Bronchial epithelial cell (primary cell): ENCODE measurements at regions not wholly inside any gene's neighbourhood (a gene's known extent, or its start where the extent isn't known, plus 50 kb on each side); places are given as distances from the start of the nearest gene placed in this dataset.

Experiments
- DNase-seq: peaks from one replicate; pipeline ENCODE4 v3.0.0-alpha.2; 2010; ENCODE audit warnings: low read depth
- FAIRE-seq: peaks from 2 replicates; lab custom pipeline; 2011; peaks lifted over from hg19 to GRCh38; lab: Jason Lieb, UNC
- H3K27me3 ChIP-seq: 2 replicates; pipeline ENCODE4 v1.5.1; 2011; ENCODE audit warnings: low read length; ENCODE audit not compliant: control insufficient read depth, insufficient read depth
- H3K36me3 ChIP-seq: 2 replicates; pipeline ENCODE4 v1.5.1; 2011; ENCODE audit warnings: low read length; ENCODE audit not compliant: control insufficient read depth, insufficient read depth
- H3K4me3 ChIP-seq: 2 replicates; pipeline ENCODE4 v1.5.1; 2011; ENCODE audit warnings: mild to moderate bottlenecking, low read depth, low read length, control low read depth
- CTCF ChIP-seq: IDR thresholded peaks from 2 replicates; pipeline ENCODE4 v1.5.1; 2011; ENCODE audit warnings: mild to moderate bottlenecking, moderate library complexity, low read length, control low read depth, inconsistent platforms; ENCODE audit not compliant: insufficient read depth, severe bottlenecking

- FAIRE-seq, result no peak
- Histone ChIP-seq H3K27me3 (no peaks in the 10 kb centered on the region), H3K36me3 (no peaks in the 10 kb centered on the region), H3K4me3 (no peak overlapping the region)
- no peak for TF ChIP-seq CTCF
- no peak for DNase-seq
These were observed 225.0 kb upstream of the GRIP1 start for GRCh38 chr12:66903782-66904396.

- DNase-seq (peak; percentile 65), FAIRE-seq (no peak)
- H3K27me3 ChIP-seq, result no peaks in the 10 kb centered on the region
These were observed 226.3 kb upstream of the GRIP1 start for GRCh38 chr12:66905201-66905600.

GRCh38 chr12:66910366-66910974 lies 231.6 kb upstream of the GRIP1 start:
- FAIRE-seq (no peak), DNase-seq (no peak)
- no peak for TF ChIP-seq CTCF
- Histone ChIP-seq H3K36me3 (no peaks in the 10 kb centered on the region), H3K27me3 (no peaks in the 10 kb centered on the region), H3K4me3 (no peak overlapping the region)

More at GRCh38 chr12:66905201-66905600, 226.3 kb upstream of the GRIP1 start:
- H3K36me3 ChIP-seq, result no peaks in the 10 kb centered on the region
- H3K4me3 ChIP-seq, result no peak overlapping the region
- TF ChIP-seq CTCF, result no peak

- no peak for TF ChIP-seq CTCF
- peak; percentile 59 for DNase-seq
- no peaks in the 10 kb centered on the region for H3K36me3 ChIP-seq
- H3K4me3 ChIP-seq, result no peak overlapping the region
- peak; percentile 60 for FAIRE-seq
- H3K27me3 ChIP-seq, result no peaks in the 10 kb centered on the region
These were observed 236.5 kb upstream of the GRIP1 start for GRCh38 chr12:66915306-66915904.

GRCh38 chr12:66916189-66916588 lies 237.3 kb upstream of the GRIP1 start:
- Histone ChIP-seq H3K4me3 (no peak overlapping the region), H3K36me3 (no peaks in the 10 kb centered on the region), H3K27me3 (no peaks in the 10 kb centered on the region)
- FAIRE-seq (no peak), DNase-seq (peak; percentile 93)
- no peak for TF ChIP-seq CTCF
